Spleen (tissue), 11 donors: ENCODE measurements at regions not wholly inside any gene's neighbourhood (a gene's known extent, or its start where the extent isn't known, plus 50 kb on each side); places are given as distances from the start of the nearest gene placed in this dataset.

Experiments used
- DNase-seq: peaks from one replicate; pipeline ENCODE4 v3.0.0-alpha.2; 2020
- H3K27ac ChIP-seq, 8 donors: fragments of 200-600 bp; sonication (generic) in 7 of 8; 1 replicate in 4 of 8; 2 replicates in 4 of 8; pipeline versions ENCODE4 v1.5.0 to v1.8.0; 2016 to 2021; ENCODE audit warnings: inconsistent platforms in 4 of 8, mild to moderate bottlenecking in 4 of 8, moderate library complexity in 1 of 8
- H3K27me3 ChIP-seq, 7 donors: fragments of 200-600 bp; sonication (generic) in 6 of 7; replicated peaks in 1 of 7; 1 replicate in 4 of 7; 2 replicates in 3 of 7; pipeline versions ENCODE4 v1.5.0 to v1.8.0; 2016 to 2021; ENCODE audit warnings: inconsistent platforms in 3 of 7, mild to moderate bottlenecking in 1 of 7
- H3K36me3 ChIP-seq, 6 donors: fragments of 200-600 bp; sonication (generic) in 5 of 6; 1 replicate in 4 of 6; 2 replicates in 2 of 6; pipeline versions ENCODE4 v1.5.0 to v1.8.0; 2016 to 2021; ENCODE audit warnings: inconsistent platforms in 2 of 6
- H3K4me1 ChIP-seq, 6 donors: fragments of 200-600 bp; sonication (generic) in 5 of 6; 1 replicate in 3 of 6; 2 replicates in 3 of 6; pipeline versions ENCODE4 v1.5.0 to v1.8.0; 2016 to 2021; ENCODE audit warnings: inconsistent platforms in 3 of 6
- H3K4me3 ChIP-seq, 8 donors: fragments of 200-600 bp; sonication (generic) in 7 of 8; 1 replicate in 4 of 8; 2 replicates in 4 of 8; pipeline versions ENCODE4 v1.5.0 to v1.8.0; 2016 to 2021; ENCODE audit warnings: inconsistent platforms in 4 of 8, mild to moderate bottlenecking in 4 of 8, moderate library complexity in 2 of 8
- H3K9me3 ChIP-seq, 8 donors: fragments of 200-600 bp; sonication (generic) in 7 of 8; 1 replicate in 4 of 8; 2 replicates in 4 of 8; pipeline versions ENCODE4 v1.5.0 to v1.8.0; 2016 to 2021; ENCODE audit warnings: inconsistent platforms in 4 of 8
- CTCF ChIP-seq, 11 experiments: fragments of 200-600 bp in 7 of 11; fragments of 450-650 bp in 4 of 11; sonication (generic) in 4 of 11; IDR thresholded peaks in 8 of 11; conservative IDR thresholded peaks in 3 of 11; 1 replicate in 7 of 11; 2 replicates in 4 of 11; pipeline versions ENCODE4 v1.4.0 to v1.8.0; 2016 to 2021; ENCODE audit warnings: antibody characterized with exemption in 11 of 11, inconsistent platforms in 4 of 11, mild to moderate bottlenecking in 1 of 11
- POLR2A ChIP-seq, 3 donors: fragments of 450-650 bp; IDR thresholded peaks; one replicate each; pipeline ENCODE4 v1.5.1; 2017; ENCODE audit warnings: antibody characterized with exemption in 3 of 3, mild to moderate bottlenecking in 1 of 3
- POLR2AphosphoS5 ChIP-seq, 3 donors: sonication (generic); formaldehyde crosslinking; IDR thresholded peaks; one replicate each; pipeline ENCODE4 v1.5.1; 2017; ENCODE audit warnings: antibody characterized with exemption in 3 of 3
- WGBS, 5 donors: extraction: QIAGEN DNeasy Blood & Tissue Kit in 3 of 5; methylation state at CpG; one replicate each; pipeline versions ENCODE4 v1.1.5 to v1.1.7; 2013 to 2018; 5-methylcytosine and 5-hydroxymethylcytosine counted together
- intact Hi-C: fragments of 100-400 bp; cut with DNase I; formaldehyde crosslinking; loops from one replicate; pipeline ENCODE4 v1.15.0; 2023; ENCODE audit warnings: low total_unique reads
- donor health status: healthy with polysubstance abuse.
- donor health status: DM: no; HTN: no; CAD: no; lungs with moderate emphysema.
- donor health status: DM: no; HTN: no; CAD: no.
- donor health status: Bipolar disorder and iron deficiency.
- donor health status: healthy.
- donor health status: DM: no; HTN: no; CAD: no.
- donor health status: DM: yes; HTN: yes; CAD: no.

GRCh38 chr6:164057876-164058275 lies 643.4 kb downstream of the QKI start:
- 85 to 93% (median 89%) methylated on average over 5 of the region's 5 CpGs for WGBS, 5 donors
- TF ChIP-seq CTCF (IDR thresholded peaks at IDR 0.05 in 8 of 11, conservative IDR thresholded peaks at IDR 0.05 in 3 of 11) (no peak), POLR2A (IDR thresholded peaks at IDR 0.05) (no peak), POLR2AphosphoS5 (IDR thresholded peaks at IDR 0.05) (no peak)
- H3K36me3 ChIP-seq, result no peaks in the 10 kb centered on the region
- peaks cover 0 to 12% (median 0%) of the 10 kb centered on the region in 8 donors for H3K9me3 ChIP-seq
- no peak overlapping the region for H3K4me3 ChIP-seq
- H3K27ac ChIP-seq, result no peak overlapping the region
- intact Hi-C loops, result no loop called here
- no peaks in the 10 kb centered on the region for H3K4me1 ChIP-seq
- no peaks in the 10 kb centered on the region for H3K27me3 ChIP-seq
- no peak for DNase-seq

- Histone ChIP-seq H3K4me3 (no peak overlapping the region), H3K4me1 (no peaks in the 10 kb centered on the region), H3K27me3 (peaks cover 0 to 3% (median 0%) of the 10 kb centered on the region in 7 donors), H3K27ac (no peak overlapping the region), H3K9me3 (peaks cover 0 to 9% (median 0%) of the 10 kb centered on the region in 8 donors), H3K36me3 (no peaks in the 10 kb centered on the region)
- DNase-seq, result no peak
- intact Hi-C loops, result no loop called here
- 71 to 80% (median 75%) methylated on average over 4 of the region's 4 CpGs for WGBS, 5 donors
- no peak for TF ChIP-seq POLR2A (IDR thresholded peaks at IDR 0.05)
- TF ChIP-seq CTCF (IDR thresholded peaks at IDR 0.05 in 8 of 11, conservative IDR thresholded peaks at IDR 0.05 in 3 of 11), result no peak
- no peak for TF ChIP-seq POLR2AphosphoS5 (IDR thresholded peaks at IDR 0.05)
Observed at GRCh38 chr6:164051427-164051826, 636.9 kb downstream of the QKI start.

GRCh38 chr6:164049517-164049988 lies 635.0 kb downstream of the QKI start:
- no peak for DNase-seq
- Histone ChIP-seq H3K27me3 (peaks cover 0 to 3% (median 0%) of the 10 kb centered on the region in 7 donors), H3K36me3 (no peaks in the 10 kb centered on the region), H3K4me3 (no peak overlapping the region), H3K9me3 (no peaks in the 10 kb centered on the region), H3K27ac (no peak overlapping the region), H3K4me1 (no peaks in the 10 kb centered on the region)
- 63 to 78% (median 69%) methylated on average over 2 of the region's 2 CpGs for WGBS, 5 donors
- intact Hi-C loops, result no loop called here
- TF ChIP-seq CTCF (IDR thresholded peaks at IDR 0.05 in 8 of 11, conservative IDR thresholded peaks at IDR 0.05 in 3 of 11) (no peak), POLR2AphosphoS5 (IDR thresholded peaks at IDR 0.05) (no peak), POLR2A (IDR thresholded peaks at IDR 0.05) (no peak)

GRCh38 chr6:164048840-164049516 lies 634.5 kb downstream of the QKI start:
- WGBS, 5 donors, result 85 to 94% (median 88%) methylated on average over 6 of the region's 6 CpGs
- H3K36me3 ChIP-seq, result no peaks in the 10 kb centered on the region
- H3K9me3 ChIP-seq, result no peaks in the 10 kb centered on the region
- TF ChIP-seq POLR2AphosphoS5 (IDR thresholded peaks at IDR 0.05), result no peak
- TF ChIP-seq CTCF (IDR thresholded peaks at IDR 0.05 in 8 of 11, conservative IDR thresholded peaks at IDR 0.05 in 3 of 11), result no peak
- TF ChIP-seq POLR2A (IDR thresholded peaks at IDR 0.05), result no peak
- DNase-seq, result no peak
- peaks cover 0 to 3% (median 0%) of the 10 kb centered on the region in 7 donors for H3K27me3 ChIP-seq
- H3K4me3 ChIP-seq, result no peak overlapping the region
- H3K4me1 ChIP-seq, result no peaks in the 10 kb centered on the region
- intact Hi-C loops, result no loop called here
- H3K27ac ChIP-seq, result no peak overlapping the region
